K562 (cell line): ENCODE measurements at regions not wholly inside any gene's neighbourhood (a gene's known extent, or its start where the extent isn't known, plus 50 kb on each side); places are given as distances from the start of the nearest gene placed in this dataset.

Experiments
- ATAC-seq: fragments of 200-7000 bp; cut with Tn5 transposase; 3 replicates; pipeline ENCODE4 v1.9.1; 2020; ENCODE audit warnings: moderate library complexity
- BruUV-seq: library from RNA; stranded (reverse); fragments of 400-500 nt; replicated peaks from 2 replicates; lab custom pipeline; 2021; lab: Mats Ljungman, UMichigan
- CTCF ChIA-PET: fragments of 300-600 bp; formaldehyde crosslinking; extraction: SDS; loops from one replicate; lab custom pipeline; 2021; ENCODE audit warnings: low intra/inter-chr PET ratio; lab: Yijun Ruan, JAX
- POLR2A ChIA-PET: fragments of 300-600, 350-650 bp; sonication (Branson Sonifier 250); formaldehyde crosslinking; extraction: SDS; loops from one replicate; lab custom pipeline; 2021; ENCODE audit warnings: antibody characterized with exemption, inconsistent platforms; lab: Yijun Ruan, JAX
- DNase-seq, 4 experiments: peaks; one replicate each; pipeline versions ENCODE4 v3.0.0 to v3.0.0-alpha.2; 2011 to 2018; ENCODE audit warnings: low spot score in 3 of 4, mixed read lengths in 3 of 4; ENCODE audit errors: extremely low read depth in 1 of 4
- FAIRE-seq: peaks from 2 replicates; lab custom pipeline; 2011; peaks lifted over from hg19 to GRCh38; lab: Jason Lieb, UNC
- H2AFZ ChIP-seq: 2 replicates; pipeline ENCODE4 v1.6.0; 2011; ENCODE audit warnings: low read depth, low read length, control low read depth, inconsistent platforms
- H3K27ac ChIP-seq: fragments of 200-600 bp; 3 replicates; pipeline ENCODE4 v1.8.0; 2011; ENCODE audit warnings: low read depth, mild to moderate bottlenecking, control low read depth, inconsistent platforms, low read length, moderate library complexity, mixed read lengths; ENCODE audit errors: extremely low read depth
- H3K27me3 ChIP-seq, 2 experiments: fragments of 300-600 bp in 1 of 2; 2 replicates in 1 of 2; 3 replicates in 1 of 2; pipeline versions ENCODE4 v1.6.0 to v1.8.0; 2011; ENCODE audit warnings: inconsistent platforms in 2 of 2, low read length in 2 of 2, mild to moderate bottlenecking in 1 of 2, mixed read lengths in 1 of 2, moderate library complexity in 1 of 2; ENCODE audit not compliant: control insufficient read depth in 2 of 2, insufficient read depth in 2 of 2
- H3K36me3 ChIP-seq: fragments of 300-600 bp; 3 replicates; pipeline ENCODE4 v1.8.0; 2011; ENCODE audit warnings: mild to moderate bottlenecking, low read length, inconsistent platforms; ENCODE audit not compliant: control insufficient read depth, insufficient read depth
- H3K4me1 ChIP-seq, 2 experiments: fragments of 200-600 bp in 1 of 2; replicated peaks in 1 of 2; 2 replicates in 1 of 2; 3 replicates in 1 of 2; pipeline versions ENCODE4 v1.5.1 to v1.8.0; 2011; ENCODE audit warnings: inconsistent platforms in 2 of 2, low read length in 2 of 2, mild to moderate bottlenecking in 1 of 2, mixed read lengths in 1 of 2, moderate library complexity in 1 of 2; ENCODE audit not compliant: control insufficient read depth in 2 of 2, insufficient read depth in 2 of 2
- H3K4me2 ChIP-seq: 2 replicates; pipeline ENCODE4 v1.6.1; 2011; ENCODE audit warnings: low read length, control low read depth, inconsistent platforms, mixed read lengths; ENCODE audit not compliant: insufficient read depth
- H3K4me3 ChIP-seq: fragments of 200-600 bp; sonication (generic), shearing (Covaris generic); 2 replicates; pipeline ENCODE4 v1.5.1; 2016; ENCODE audit warnings: control low read depth, inconsistent platforms
- H3K79me2 ChIP-seq: fragments of 200-600 bp; 3 replicates; pipeline ENCODE4 v1.8.0; 2011; ENCODE audit warnings: low read length, inconsistent platforms; ENCODE audit not compliant: control insufficient read depth, insufficient read depth
- H3K9ac ChIP-seq, 2 experiments: 2 replicates each; pipeline versions ENCODE4 v1.6.0 to v1.6.1; 2011; ENCODE audit warnings: low read depth in 2 of 2, low read length in 2 of 2, control low read depth in 1 of 2, inconsistent platforms in 1 of 2, mild to moderate bottlenecking in 1 of 2, mixed read lengths in 1 of 2; ENCODE audit not compliant: insufficient read depth in 1 of 2
- H3K9me1 ChIP-seq: one replicate; pipeline ENCODE4 v1.6.0; 2011; ENCODE audit warnings: inconsistent platforms, mild to moderate bottlenecking, low read length, moderate library complexity; ENCODE audit not compliant: control insufficient read depth, insufficient read depth
- H3K9me3 ChIP-seq: replicated peaks from 2 replicates; pipeline ENCODE4 v1.5.1; 2011; ENCODE audit warnings: low read depth, low read length, inconsistent platforms; ENCODE audit not compliant: control insufficient read depth, insufficient read depth
- H4K20me1 ChIP-seq: replicated peaks from 2 replicates; pipeline ENCODE4 v1.6.1; 2011; ENCODE audit warnings: low read length, inconsistent platforms, mixed read lengths; ENCODE audit not compliant: control insufficient read depth, insufficient read depth
- BRD9 ChIP-seq: fragments of 450-650 bp; IDR thresholded peaks from 2 replicates; pipeline ENCODE4 v1.6.1; 2018; ENCODE audit warnings: low read depth; ENCODE audit not compliant: partially characterized antibody
- EP300 ChIP-seq: IDR thresholded peaks from 2 replicates; pipeline ENCODE4 v1.6.1; 2012; ENCODE audit warnings: low read length, improper control_type of control experiment
- FOXA3 ChIP-seq, 2 experiments: fragments of 450-650 bp in 1 of 2; sonication (generic) in 1 of 2; formaldehyde crosslinking; IDR thresholded peaks in 1 of 2; conservative IDR thresholded peaks in 1 of 2; 2 replicates each; pipeline versions ENCODE4 v1.4.0 to v1.8.0; 2020 to 2022; ENCODE audit warnings: mild to moderate bottlenecking in 2 of 2, missing genetic modification reagents in 1 of 2
- KLF1 ChIP-seq: fragments of 450-650 bp; IDR thresholded peaks from 2 replicates; pipeline ENCODE4 v1.6.1; 2016; ENCODE audit warnings: missing genetic modification characterization, missing compliant biosample characterization
- NCOA1 ChIP-seq: fragments of 450-650 bp; IDR thresholded peaks from 2 replicates; pipeline ENCODE4 v1.6.1; 2016; ENCODE audit warnings: low read depth
- NCOA4 ChIP-seq: fragments of 450-650 bp; IDR thresholded peaks from 2 replicates; pipeline ENCODE4 v1.6.1; 2018; ENCODE audit warnings: mild to moderate bottlenecking; ENCODE audit not compliant: partially characterized antibody
- PREB ChIP-seq: sonication (generic); formaldehyde crosslinking; IDR thresholded peaks from 2 replicates; pipeline ENCODE4 v1.8.1; 2023; ENCODE audit warnings: mild to moderate bottlenecking, missing genetic modification reagents
- PYGO2 ChIP-seq: fragments of 450-650 bp; IDR thresholded peaks from 2 replicates; pipeline ENCODE4 v1.6.1; 2016; ENCODE audit warnings: mild to moderate bottlenecking, missing genetic modification characterization, moderate library complexity, missing compliant biosample characterization
- RFX5 ChIP-seq: IDR thresholded peaks from 2 replicates; pipeline ENCODE4 v1.6.1; 2011; ENCODE audit warnings: low read depth, mild to moderate bottlenecking, improper control_type of control experiment, low read length
- ZZZ3 ChIP-seq: fragments of 450-650 bp; IDR thresholded peaks from 2 replicates; pipeline ENCODE4 v1.6.1; 2016; ENCODE audit warnings: antibody characterized with exemption, mild to moderate bottlenecking, moderate library complexity
- WGBS: fragments of 100-300 bp; shearing (Covaris generic); methylation state at CpG from one replicate; pipeline ENCODE4 v1.1.6; 2016; ENCODE audit warnings: low coverage, mixed read lengths; ENCODE audit not compliant: insufficient coverage; ENCODE audit errors: missing lambda C conversion rate; 5-methylcytosine and 5-hydroxymethylcytosine counted together
- in situ Hi-C: fragments of 300-500 bp; cut with MboI; formaldehyde crosslinking; loops from 4 replicates; pipeline ENCODE4 v1.15.0; 2018; ENCODE audit warnings: inconsistent platforms, mixed read lengths
- intact Hi-C: fragments of 100-400 bp; cut with micrococcal nuclease; formaldehyde crosslinking; loops from 2 replicates; pipeline ENCODE4 v1.14.2; 2022

- H3K79me2 ChIP-seq, result no peaks in the 10 kb centered on the region
- H3K4me1 ChIP-seq, result peaks cover 10 to 11% of the 10 kb centered on the region in 2 experiments
- FAIRE-seq, result no peak
- H3K9me3 ChIP-seq, result 0 out of 2 replicates have a peak, but pooled peaks cover 2% of the 10 kb centered on the region
- intact Hi-C loops (loop anchor here (5.0 kb wide), 1 partner anchor 321 kb away; no protein-coding TSS in a partner anchor), in situ Hi-C loops (no loop called here)
- WGBS, result 2% methylated on average over 3 of the region's 3 CpGs
- no peak overlapping the region for H3K4me3 ChIP-seq
- CTCF ChIA-PET, result interaction anchor here (0.7 kb wide), 1 partner anchor 232 kb away, joined by 4 read pairs; no protein-coding TSS in a partner anchor
- POLR2A ChIA-PET, result interaction anchor here (0.6 to 1.4 kb wide), 3 partner anchors 20 to 298 kb away, joined by 3 read pairs; no protein-coding TSS in a partner anchor
- no peak overlapping the region for H2AFZ ChIP-seq
- no peak for DNase-seq
- no peak overlapping the region for H3K4me2 ChIP-seq
- H3K36me3 ChIP-seq, result no peaks in the 10 kb centered on the region
- no peak for ATAC-seq
- no peak overlapping the region for H3K27ac ChIP-seq
- peaks cover 14 to 30% of the 10 kb centered on the region in 2 experiments for H3K27me3 ChIP-seq
- H4K20me1 ChIP-seq, result no peaks in the 10 kb centered on the region
- TF ChIP-seq RFX5 (no peak), NCOA1 (no peak), EP300 (no peak), FOXA3 (CRISPR knock-in tag; conservative IDR thresholded peaks at IDR 0.05 in 1 of 2, IDR thresholded peaks at IDR 0.05 in 1 of 2) (no peak), KLF1 (tag) (no peak), NCOA4 (no peak), BRD9 (no peak), PYGO2 (tag) (no peak), ZZZ3 (no peak), PREB (no peak)
- BruUV-seq, result no TSS peak
- no peak overlapping the region for H3K9ac ChIP-seq
- H3K9me1 ChIP-seq, result no peaks in the 10 kb centered on the region
Observed at GRCh38 chr6:7671581-7671980, 54.3 kb upstream of the BMP6 start.
